GM19467 (cell line): ENCODE measurements at regions not wholly inside any gene's neighbourhood (a gene's known extent, or its start where the extent isn't known, plus 50 kb on each side); places are given as distances from the start of the nearest gene placed in this dataset.

Experiments used
- ATAC-seq: cut with Tn5 transposase; IDR thresholded peaks from one replicate; pipeline ENCODE4 v1.9.1; 2021; ENCODE audit warnings: mild to moderate bottlenecking, moderate library complexity; ENCODE audit not compliant: unreplicated experiment

- ATAC-seq = no peak
Observed at GRCh38 chr1:239322369-239322768, 64.0 kb upstream of the CHRM3 start.

DNA sequence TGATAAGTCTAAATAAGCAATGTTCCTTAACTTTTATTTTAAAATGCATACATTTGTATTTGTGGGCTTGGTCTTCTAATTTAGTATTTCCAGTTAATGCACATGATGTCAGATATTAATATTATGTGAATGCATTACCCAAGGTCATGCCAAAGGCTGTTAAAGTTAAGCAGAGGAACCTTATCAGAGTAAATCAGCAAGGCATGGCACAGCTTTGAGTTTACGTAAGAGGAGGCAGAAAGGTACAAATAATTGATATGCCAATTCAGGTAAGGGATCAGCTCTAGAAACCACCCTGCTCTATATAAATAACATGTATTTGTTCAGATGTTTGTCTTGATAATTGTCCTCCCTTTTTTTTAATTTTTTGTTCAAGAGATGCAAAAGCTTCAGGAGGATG lies 64.5 kb upstream of the CHRM3 start:
- ATAC-seq = no peak

GRCh38 chr1:239317948-239318347 lies 68.4 kb upstream of the CHRM3 start:
- ATAC-seq = no peak

DNA sequence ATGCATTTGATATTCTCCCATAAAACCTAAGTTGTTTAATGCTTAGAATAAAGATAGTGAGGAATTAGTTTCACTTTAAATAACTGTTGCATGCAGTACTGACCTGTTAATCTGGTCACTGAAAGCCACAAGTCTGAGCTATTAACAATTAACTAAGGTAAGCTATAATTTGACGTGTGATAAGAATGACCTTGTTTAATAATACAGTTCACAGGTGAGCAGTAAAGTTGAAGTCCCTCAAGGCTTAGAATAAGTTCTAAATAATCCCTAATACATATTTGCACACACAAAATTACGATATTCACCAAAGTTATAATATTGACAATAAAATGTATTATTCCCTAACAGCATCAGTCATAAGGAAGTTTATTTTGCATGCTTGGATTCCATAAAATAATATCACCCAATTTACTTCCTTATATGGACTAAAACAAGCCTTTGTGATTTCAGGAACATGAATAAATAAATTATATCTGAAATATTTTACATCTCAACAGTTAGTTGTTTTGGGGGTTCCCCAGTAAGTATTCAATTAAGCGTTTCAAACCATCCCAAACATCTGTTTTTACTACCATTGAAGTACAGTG lies 70.6 kb upstream of the CHRM3 start:
- ATAC-seq = no peak

DNA sequence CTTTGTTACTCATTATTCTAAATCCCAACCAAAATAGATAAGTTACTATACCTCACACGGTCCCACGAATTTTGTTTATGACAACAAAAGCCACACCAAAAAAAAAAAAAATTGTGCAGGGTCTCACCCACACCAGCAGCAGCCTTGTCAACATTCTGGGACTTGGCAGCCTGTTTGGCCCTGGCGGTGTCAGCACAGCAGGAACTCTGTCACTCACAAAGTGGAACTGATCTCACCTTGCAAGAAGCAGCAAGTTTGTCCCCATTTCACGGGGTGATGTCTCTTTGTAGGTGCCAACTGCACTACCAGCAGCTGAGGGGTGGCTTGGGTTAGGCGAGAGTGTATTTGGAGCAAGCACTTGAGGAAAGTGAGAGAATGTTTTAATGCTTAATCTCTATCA lies 75.0 kb upstream of the CHRM3 start:
- ATAC-seq = no peak

GRCh38 chr1:239308701-239309333 lies 77.6 kb upstream of the CHRM3 start:
- no peak for ATAC-seq

- ATAC-seq = no peak
Observed at GRCh38 chr1:239307886-239308285, 78.5 kb upstream of the CHRM3 start.

DNA sequence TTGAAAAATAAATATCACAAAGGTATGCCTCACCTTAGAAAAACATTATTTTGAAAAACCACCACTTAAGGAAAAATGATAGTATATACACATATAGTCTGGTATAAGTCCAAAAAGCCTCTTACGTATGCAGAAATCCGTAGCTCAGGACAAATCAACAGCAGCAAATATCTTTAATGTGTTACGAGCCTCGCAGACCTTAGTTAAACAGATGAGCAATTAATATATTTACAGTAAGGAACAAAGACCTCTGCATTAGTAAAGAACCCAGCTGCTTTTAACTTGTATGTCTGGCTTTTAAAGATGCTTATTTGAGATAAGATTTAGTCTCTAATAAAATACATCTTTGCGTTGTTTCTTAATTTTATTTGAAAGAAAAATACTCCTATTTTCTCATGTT lies 79.9 kb upstream of the CHRM3 start:
- ATAC-seq = no peak

DNA sequence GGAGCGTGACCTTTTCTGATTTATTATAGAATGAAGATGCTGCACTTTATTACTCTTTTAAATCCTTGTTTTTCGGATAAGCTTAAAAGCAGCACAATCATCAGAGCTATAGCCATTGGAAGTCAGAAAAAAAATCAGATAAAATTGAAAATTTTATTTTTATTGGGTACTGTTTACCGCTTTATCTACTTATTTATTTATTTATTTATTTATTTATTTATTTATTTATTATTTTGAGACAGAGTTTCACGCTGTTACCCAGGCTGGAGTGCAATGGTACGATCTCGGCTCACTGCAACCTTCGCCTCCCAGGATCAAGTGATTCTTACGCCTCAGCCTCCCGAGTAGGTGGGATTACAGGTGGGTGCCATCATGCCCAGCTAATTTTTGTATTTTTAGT lies 83.1 kb upstream of the CHRM3 start:
- no peak for ATAC-seq

GRCh38 chr1:239302696-239303095 lies 83.7 kb upstream of the CHRM3 start:
- no peak for ATAC-seq

- ATAC-seq = no peak
Observed at GRCh38 chr1:239301251-239301650, 85.1 kb upstream of the CHRM3 start.

GRCh38 chr1:239297910-239298309 lies 88.5 kb upstream of the CHRM3 start:
- ATAC-seq = no peak

GRCh38 chr1:239293350-239294110 lies 92.8 kb upstream of the CHRM3 start:
- no peak for ATAC-seq

- no peak for ATAC-seq
Observed at GRCh38 chr1:239288820-239289554, 97.4 kb upstream of the CHRM3 start.

DNA sequence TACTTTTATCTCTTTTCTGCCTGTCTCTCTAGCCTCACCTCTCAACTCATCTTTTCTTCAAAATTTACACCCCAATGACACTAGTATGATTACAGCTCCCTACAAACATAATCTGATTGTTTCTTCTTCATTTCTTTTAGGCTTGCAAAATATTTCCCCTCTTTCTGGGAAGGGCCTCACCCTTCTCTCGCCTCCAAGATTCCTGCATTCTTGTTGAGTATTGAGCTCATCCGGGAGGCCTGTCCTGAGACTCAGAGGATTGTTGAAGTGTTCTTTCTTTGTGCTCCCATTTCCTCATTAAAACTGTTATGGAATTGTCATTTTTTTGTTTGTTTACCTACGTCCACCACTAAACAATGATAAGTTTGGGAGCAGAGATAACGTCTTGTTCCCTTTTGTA lies 99.1 kb upstream of the CHRM3 start:
- no peak for ATAC-seq

DNA sequence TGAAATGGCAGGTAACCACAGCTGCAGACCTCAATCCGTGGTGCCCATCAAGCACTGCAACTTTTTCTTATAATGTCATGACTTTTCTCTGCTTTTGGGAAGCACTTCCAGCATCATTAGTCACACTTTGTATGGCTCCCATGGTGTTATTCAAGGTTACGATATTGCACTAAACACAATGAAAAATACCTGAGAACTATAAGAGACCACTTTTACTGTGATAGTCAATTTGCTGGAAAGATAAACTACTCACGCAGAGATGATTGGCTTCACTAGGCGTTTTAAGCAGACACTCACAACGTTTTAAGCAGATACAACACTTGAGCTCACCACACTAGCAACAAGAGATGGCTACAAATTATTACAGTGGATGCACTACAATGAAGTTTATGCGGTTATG lies 103.2 kb upstream of the CHRM3 start:
- no peak for ATAC-seq

GRCh38 chr1:239282411-239282810 lies 104.0 kb upstream of the CHRM3 start:
- ATAC-seq = no peak

DNA sequence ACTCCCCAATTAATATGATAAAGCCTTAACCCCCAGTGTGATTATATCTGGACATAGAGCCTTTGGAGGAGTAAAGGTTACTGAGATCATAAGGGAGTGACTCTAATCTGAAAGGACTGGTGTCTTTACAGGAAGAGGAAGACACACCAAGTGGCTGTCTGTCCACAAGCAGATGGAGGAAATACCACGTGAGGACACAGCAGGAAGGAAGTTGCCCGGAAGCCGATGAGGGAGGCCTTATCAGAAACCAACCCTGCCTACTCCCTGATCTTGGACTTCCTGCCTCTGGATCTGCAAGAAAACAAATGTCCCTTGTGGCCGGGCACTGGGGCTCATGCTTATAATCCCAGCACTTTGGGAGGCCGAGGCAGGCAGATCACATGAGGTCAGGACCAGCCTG lies 110.3 kb upstream of the CHRM3 start:
- ATAC-seq = no peak

- no peak for ATAC-seq
Observed at GRCh38 chr1:239274242-239274830, 112.0 kb upstream of the CHRM3 start.

- no peak for ATAC-seq
Observed at GRCh38 chr1:239270509-239270908, 115.9 kb upstream of the CHRM3 start.

- ATAC-seq = no peak
Observed at GRCh38 chr1:239269706-239270105, 116.7 kb upstream of the CHRM3 start.
